Neural crest cell (in vitro differentiated cells): ENCODE measurements at regions not wholly inside any gene's neighbourhood (a gene's known extent, or its start where the extent isn't known, plus 50 kb on each side); places are given as distances from the start of the nearest gene placed in this dataset.

Experiments used
- DNase-seq: peaks from one replicate; pipeline ENCODE4 v3.0.0; 2021; ENCODE audit warnings: low read depth, mixed read lengths, low spot score
- H3K27ac Mint-ChIP-seq: one replicate; pipeline ENCODE4 v1.8.0; 2021; ENCODE audit warnings: mild to moderate bottlenecking, mixed read lengths; ENCODE audit not compliant: unreplicated experiment
- H3K27me3 Mint-ChIP-seq: 2 replicates; pipeline ENCODE4 v1.8.0; 2021; ENCODE audit warnings: low read depth, mild to moderate bottlenecking, mixed read lengths
- H3K36me3 Mint-ChIP-seq: 2 replicates; pipeline ENCODE4 v1.8.0; 2021; ENCODE audit warnings: low read depth, mild to moderate bottlenecking, mixed read lengths
- H3K4me1 Mint-ChIP-seq: 2 replicates; pipeline ENCODE4 v1.8.0; 2021; ENCODE audit warnings: mixed read lengths
- H3K4me3 Mint-ChIP-seq: one replicate; pipeline ENCODE4 v1.8.0; 2021; ENCODE audit warnings: mild to moderate bottlenecking, mixed read lengths
- H3K9me3 Mint-ChIP-seq: 2 replicates; pipeline ENCODE4 v1.8.0; 2021; ENCODE audit warnings: mixed read lengths
- CTCF ChIP-seq: fragments of 200-600 bp; sonication (generic); conservative IDR thresholded peaks from 2 replicates; pipeline ENCODE4 v1.5.0; 2021; ENCODE audit warnings: antibody characterized with exemption, mild to moderate bottlenecking

GRCh38 chr14:104434214-104435076 lies 145.1 kb upstream of the C14orf180 start:
- H3K4me3 Mint-ChIP-seq: no peak overlapping the region
- DNase-seq: no peak
- H3K36me3 Mint-ChIP-seq: no peaks in the 10 kb centered on the region
- TF ChIP-seq CTCF: no peak
- peaks cover 6% of the 10 kb centered on the region for H3K27me3 Mint-ChIP-seq
- H3K4me1 Mint-ChIP-seq: no peaks in the 10 kb centered on the region
- no peaks in the 10 kb centered on the region for H3K9me3 Mint-ChIP-seq
- H3K27ac Mint-ChIP-seq: no peak overlapping the region

GRCh38 chr14:104435147-104436046 lies 144.2 kb upstream of the C14orf180 start:
- Mint-ChIP-seq H3K9me3 (no peaks in the 10 kb centered on the region), H3K4me1 (no peaks in the 10 kb centered on the region), H3K4me3 (no peak overlapping the region), H3K27me3 (peaks cover 5% of the 10 kb centered on the region), H3K36me3 (no peaks in the 10 kb centered on the region), H3K27ac (no peak overlapping the region)
- no peak for DNase-seq
- TF ChIP-seq CTCF: no peak

GRCh38 chr14:104436047-104436591 lies 143.4 kb upstream of the C14orf180 start:
- DNase-seq: no peak
- no peaks in the 10 kb centered on the region for H3K36me3 Mint-ChIP-seq
- no peak overlapping the region for H3K4me3 Mint-ChIP-seq
- no peaks in the 10 kb centered on the region for H3K27me3 Mint-ChIP-seq
- H3K4me1 Mint-ChIP-seq: no peaks in the 10 kb centered on the region
- no peak overlapping the region for H3K27ac Mint-ChIP-seq
- TF ChIP-seq CTCF: no peak
- H3K9me3 Mint-ChIP-seq: no peaks in the 10 kb centered on the region

- Mint-ChIP-seq H3K27ac (no peak overlapping the region), H3K4me1 (no peaks in the 10 kb centered on the region), H3K36me3 (no peaks in the 10 kb centered on the region), H3K4me3 (no peak overlapping the region), H3K9me3 (no peaks in the 10 kb centered on the region), H3K27me3 (no peaks in the 10 kb centered on the region)
- TF ChIP-seq CTCF: no peak
- DNase-seq: no peak
Measured at GRCh38 chr14:104436741-104437701, 142.5 kb upstream of the C14orf180 start.

- no peak for DNase-seq
- Mint-ChIP-seq H3K9me3 (no peaks in the 10 kb centered on the region), H3K4me1 (no peaks in the 10 kb centered on the region), H3K27me3 (no peaks in the 10 kb centered on the region), H3K4me3 (no peak overlapping the region), H3K27ac (no peak overlapping the region), H3K36me3 (no peaks in the 10 kb centered on the region)
- no peak for TF ChIP-seq CTCF
Measured at GRCh38 chr14:104437703-104438102, 141.9 kb upstream of the C14orf180 start.
